Cardiac muscle cell (in vitro differentiated cells and primary cell): ENCODE measurements at regions not wholly inside any gene's neighbourhood (a gene's known extent, or its start where the extent isn't known, plus 50 kb on each side); places are given as distances from the start of the nearest gene placed in this dataset.
"Not testable (repeated sequence)": the region's sequence is repeated elsewhere in the genome, so short reads cannot be mapped to it uniquely, and the experiment has no call there.

Experiments used
- DNase-seq, 2 donors: peaks; one replicate each; pipeline versions ENCODE4 v3.0.0 to v3.0.0-alpha.2; 2010 to 2017; ENCODE audit warnings: low read depth in 1 of 2, low spot score in 1 of 2
- H3K27ac ChIP-seq: fragments of 200-600 bp; sonication (generic); 2 replicates; pipeline ENCODE4 v1.5.1; 2016
- H3K27me3 ChIP-seq: fragments of 200-600 bp; sonication (generic); 2 replicates; pipeline ENCODE4 v1.6.0; 2016; ENCODE audit warnings: control low read depth
- H3K36me3 ChIP-seq: fragments of 200-600 bp; sonication (generic); 2 replicates; pipeline ENCODE4 v1.5.1; 2016; ENCODE audit warnings: control low read depth
- H3K4me1 ChIP-seq: fragments of 200-600 bp; sonication (generic); 2 replicates; pipeline ENCODE4 v1.8.1; 2017; ENCODE audit warnings: low read depth, mild to moderate bottlenecking, mixed run types
- H3K4me3 ChIP-seq: fragments of 200-600 bp; sonication (generic); 2 replicates; pipeline ENCODE4 v1.5.1; 2016; ENCODE audit warnings: mild to moderate bottlenecking
- H3K9me3 ChIP-seq: fragments of 200-600 bp; sonication (generic); 2 replicates; pipeline ENCODE4 v1.5.1; 2017; ENCODE audit warnings: low read depth, mild to moderate bottlenecking, control low read depth
- CTCF ChIP-seq: IDR thresholded peaks from 2 replicates; pipeline ENCODE4 v1.5.1; 2012; ENCODE audit warnings: low read depth, mild to moderate bottlenecking, low read length

- peaks cover 12% of the 10 kb centered on the region for H3K4me1 ChIP-seq
- no peak for DNase-seq
- H3K9me3 ChIP-seq, result no peaks in the 10 kb centered on the region
- no peak overlapping the region for H3K27ac ChIP-seq
- no peak overlapping the region for H3K4me3 ChIP-seq
- H3K27me3 ChIP-seq, result no peaks in the 10 kb centered on the region
- no peak for TF ChIP-seq CTCF
- no peaks in the 10 kb centered on the region for H3K36me3 ChIP-seq
Observed at GRCh38 chr16:66085651-66086050, 280.8 kb upstream of the CDH5 start.

- not testable (repeated sequence) for H3K27ac ChIP-seq, H3K36me3 ChIP-seq, H3K4me3 ChIP-seq, DNase-seq, H3K27me3 ChIP-seq, H3K9me3 ChIP-seq
- peaks cover 12% of the 10 kb centered on the region for H3K4me1 ChIP-seq
Observed at GRCh38 chr16:66084731-66085130, 281.8 kb upstream of the CDH5 start.

GRCh38 chr16:66084306-66084705 lies 282.2 kb upstream of the CDH5 start:
- Histone ChIP-seq H3K4me3 (no peak overlapping the region), H3K36me3 (no peaks in the 10 kb centered on the region), H3K27me3 (no peaks in the 10 kb centered on the region), H3K9me3 (no peaks in the 10 kb centered on the region), H3K27ac (no peak overlapping the region), H3K4me1 (peaks cover 12% of the 10 kb centered on the region)
- DNase-seq, result no peak
- TF ChIP-seq CTCF, result no peak

DNA sequence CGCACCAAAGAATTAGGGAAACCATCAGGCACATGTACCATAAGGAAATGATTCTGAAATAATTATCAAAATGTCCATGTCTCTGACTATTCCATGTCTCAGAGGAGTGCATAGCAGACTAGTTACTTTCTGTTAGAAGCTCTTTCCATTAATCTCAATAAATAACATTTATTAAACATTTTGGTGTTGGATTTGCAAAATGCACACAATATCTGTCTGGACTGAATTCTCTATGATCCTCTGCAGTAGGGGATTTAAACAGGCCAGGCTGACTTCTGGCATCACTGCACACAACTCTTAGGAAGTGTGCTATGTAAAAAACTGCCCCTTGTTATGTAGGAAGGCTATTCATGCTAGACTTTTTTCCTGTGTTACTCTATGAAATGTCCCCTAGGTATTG lies 283.3 kb upstream of the CDH5 start:
- no peaks in the 10 kb centered on the region for H3K36me3 ChIP-seq
- H3K9me3 ChIP-seq, result no peaks in the 10 kb centered on the region
- H3K27me3 ChIP-seq, result no peaks in the 10 kb centered on the region
- H3K4me3 ChIP-seq, result no peak overlapping the region
- DNase-seq, result no peak
- peaks cover 12% of the 10 kb centered on the region for H3K4me1 ChIP-seq
- no peak for TF ChIP-seq CTCF
- H3K27ac ChIP-seq, result no peak overlapping the region

DNA sequence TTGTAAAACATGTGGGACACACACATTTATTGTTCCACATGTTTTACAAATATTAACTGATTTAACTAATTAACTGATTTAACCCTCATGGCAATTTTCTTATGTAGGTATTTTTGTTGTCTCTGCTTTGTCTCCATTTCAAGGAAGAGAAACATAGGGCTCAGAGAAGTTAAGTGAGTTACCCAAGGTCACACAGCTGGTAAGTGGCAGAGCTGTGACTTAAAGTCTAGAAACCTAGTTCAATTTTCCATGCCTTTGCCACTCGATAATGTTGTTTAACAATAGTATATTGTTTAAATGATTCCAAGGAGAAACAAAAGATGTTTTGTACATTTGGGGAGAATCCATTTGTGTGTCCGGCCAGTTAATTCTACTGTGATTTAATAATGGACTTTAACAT lies 284.1 kb upstream of the CDH5 start:
- DNase-seq, result no peak
- no peak for TF ChIP-seq CTCF
- H3K36me3 ChIP-seq, result no peaks in the 10 kb centered on the region
- no peaks in the 10 kb centered on the region for H3K9me3 ChIP-seq
- H3K27ac ChIP-seq, result no peak overlapping the region
- H3K4me3 ChIP-seq, result no peak overlapping the region
- H3K27me3 ChIP-seq, result no peaks in the 10 kb centered on the region
- H3K4me1 ChIP-seq, result peaks cover 12% of the 10 kb centered on the region

DNA sequence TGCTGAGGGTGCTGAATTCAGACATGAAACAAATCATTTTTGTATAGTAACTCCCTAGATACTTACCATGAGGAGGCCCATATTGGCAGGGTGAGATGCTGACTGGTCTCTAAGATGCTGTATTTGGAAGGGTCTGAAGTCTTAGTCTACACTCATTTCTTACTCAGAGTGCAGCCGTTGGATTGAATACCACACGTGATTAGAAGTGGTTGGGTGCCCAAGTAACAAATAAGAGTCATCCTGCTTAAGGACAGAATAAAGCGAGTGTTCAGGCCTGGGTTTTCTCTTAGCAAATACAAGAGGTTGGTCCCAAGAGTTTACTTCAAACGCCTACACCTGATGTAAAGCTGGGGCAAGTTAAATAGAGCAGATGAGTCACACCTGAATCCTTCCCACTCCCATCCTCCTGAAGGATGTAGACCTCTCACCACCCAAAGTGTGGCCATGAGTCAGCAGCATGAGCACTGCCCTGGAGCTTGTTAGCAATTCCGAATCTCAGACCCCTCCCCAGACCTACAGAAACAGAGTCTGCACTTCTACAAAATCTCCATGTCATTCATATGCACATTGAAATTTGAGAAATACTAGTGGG lies 284.6 kb upstream of the CDH5 start:
- no peaks in the 10 kb centered on the region for H3K9me3 ChIP-seq
- no peak for TF ChIP-seq CTCF
- H3K27me3 ChIP-seq, result no peaks in the 10 kb centered on the region
- peaks cover 12% of the 10 kb centered on the region for H3K4me1 ChIP-seq
- peak in 1 of 2 donors; percentile 29 for DNase-seq
- no peak overlapping the region for H3K27ac ChIP-seq
- H3K36me3 ChIP-seq, result no peaks in the 10 kb centered on the region
- H3K4me3 ChIP-seq, result no peak overlapping the region
